KMS-11 (cell line): ENCODE measurements at regions not wholly inside any gene's neighbourhood (a gene's known extent, or its start where the extent isn't known, plus 50 kb on each side); places are given as distances from the start of the nearest gene placed in this dataset.

ENCODE experiments used
- H2AFZ ChIP-seq: fragments of 200-600 bp; sonication (generic); 2 replicates; pipeline ENCODE4 v1.6.1; 2016; ENCODE audit warnings: antibody characterized with exemption, mixed run types, low read depth
- H3K27ac ChIP-seq: fragments of 200-600 bp; sonication (generic); 2 replicates; pipeline ENCODE4 v1.6.1; 2016; ENCODE audit warnings: mild to moderate bottlenecking, mixed run types
- H3K27me3 ChIP-seq: fragments of 200-600 bp; sonication (generic); 2 replicates; pipeline ENCODE4 v1.6.1; 2017; ENCODE audit warnings: mild to moderate bottlenecking, low read depth, mixed run types, moderate library complexity; ENCODE audit not compliant: insufficient read depth
- H3K36me3 ChIP-seq: fragments of 200-600 bp; sonication (generic); 2 replicates; pipeline ENCODE4 v1.6.1; 2017; ENCODE audit warnings: mild to moderate bottlenecking, mixed run types; ENCODE audit not compliant: insufficient read depth
- H3K4me1 ChIP-seq: fragments of 200-600 bp; sonication (generic); 2 replicates; pipeline ENCODE4 v1.6.1; 2016; ENCODE audit warnings: mild to moderate bottlenecking, low read depth, mixed run types; ENCODE audit not compliant: poor library complexity, severe bottlenecking
- H3K4me2 ChIP-seq: fragments of 200-600 bp; sonication (generic); 2 replicates; pipeline ENCODE4 v1.7.0; 2016; ENCODE audit warnings: mild to moderate bottlenecking, mixed run types
- H3K4me3 ChIP-seq: fragments of 200-600 bp; sonication (generic); IDR thresholded peaks from 2 replicates; pipeline ENCODE4 v1.6.1; 2017; ENCODE audit warnings: low read depth, low read length, mixed read lengths; ENCODE audit not compliant: insufficient read depth
- H3K79me2 ChIP-seq: fragments of 200-600 bp; sonication (generic); 2 replicates; pipeline ENCODE4 v1.6.1; 2016; ENCODE audit warnings: low read depth, mixed run types; ENCODE audit not compliant: insufficient read depth
- H3K9ac ChIP-seq: fragments of 200-600 bp; sonication (generic); 2 replicates; pipeline ENCODE4 v1.6.1; 2016; ENCODE audit warnings: mild to moderate bottlenecking, mixed run types
- H4K20me1 ChIP-seq: fragments of 200-600 bp; sonication (generic); 2 replicates; pipeline ENCODE4 v1.6.1; 2016; ENCODE audit warnings: mild to moderate bottlenecking, mixed run types; ENCODE audit not compliant: insufficient read depth
- CTCF ChIP-seq: fragments of 200-600 bp; sonication (generic); conservative IDR thresholded peaks from 2 replicates; pipeline ENCODE4 v1.6.1; 2017; ENCODE audit warnings: low read depth, mild to moderate bottlenecking, antibody characterized with exemption, low read length, moderate library complexity, mixed read lengths

GRCh38 chr12:127024791-127025190 lies 1242.2 kb upstream of the TMEM132C start:
- Histone ChIP-seq H3K4me2 (no peak overlapping the region), H3K9ac (no peak overlapping the region), H3K27ac (no peak overlapping the region), H3K79me2 (no peaks in the 10 kb centered on the region), H3K4me1 (no peaks in the 10 kb centered on the region), H2AFZ (no peak overlapping the region), H3K36me3 (no peaks in the 10 kb centered on the region), H3K27me3 (no peaks in the 10 kb centered on the region), H3K4me3 (no peak overlapping the region), H4K20me1 (no peaks in the 10 kb centered on the region)
- no peak for TF ChIP-seq CTCF

DNA sequence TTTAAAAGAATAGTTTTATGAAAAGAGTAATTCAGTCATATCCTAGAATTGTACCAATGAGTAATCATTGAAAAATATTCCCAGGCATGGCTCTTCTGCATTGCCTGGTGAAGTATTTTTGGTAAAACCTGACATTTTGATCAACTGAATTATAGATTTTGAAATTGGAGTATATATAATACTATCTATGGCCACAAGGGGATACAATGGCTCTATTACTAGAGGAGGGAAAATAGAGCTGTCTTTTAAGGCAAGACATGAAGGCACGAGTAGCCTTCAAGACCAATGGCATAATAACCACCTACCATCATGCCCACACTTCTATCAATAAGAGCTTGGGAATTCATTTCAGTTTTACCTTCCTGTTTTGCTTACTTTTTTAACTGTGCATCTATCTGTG lies 1241.4 kb upstream of the TMEM132C start:
- no peaks in the 10 kb centered on the region for H3K27me3 ChIP-seq
- no peak overlapping the region for H3K27ac ChIP-seq
- TF ChIP-seq CTCF, result no peak
- H3K4me1 ChIP-seq, result no peaks in the 10 kb centered on the region
- H3K9ac ChIP-seq, result no peak overlapping the region
- H4K20me1 ChIP-seq, result no peaks in the 10 kb centered on the region
- no peak overlapping the region for H3K4me2 ChIP-seq
- H3K79me2 ChIP-seq, result no peaks in the 10 kb centered on the region
- H3K4me3 ChIP-seq, result no peak overlapping the region
- no peaks in the 10 kb centered on the region for H3K36me3 ChIP-seq
- H2AFZ ChIP-seq, result no peak overlapping the region

DNA sequence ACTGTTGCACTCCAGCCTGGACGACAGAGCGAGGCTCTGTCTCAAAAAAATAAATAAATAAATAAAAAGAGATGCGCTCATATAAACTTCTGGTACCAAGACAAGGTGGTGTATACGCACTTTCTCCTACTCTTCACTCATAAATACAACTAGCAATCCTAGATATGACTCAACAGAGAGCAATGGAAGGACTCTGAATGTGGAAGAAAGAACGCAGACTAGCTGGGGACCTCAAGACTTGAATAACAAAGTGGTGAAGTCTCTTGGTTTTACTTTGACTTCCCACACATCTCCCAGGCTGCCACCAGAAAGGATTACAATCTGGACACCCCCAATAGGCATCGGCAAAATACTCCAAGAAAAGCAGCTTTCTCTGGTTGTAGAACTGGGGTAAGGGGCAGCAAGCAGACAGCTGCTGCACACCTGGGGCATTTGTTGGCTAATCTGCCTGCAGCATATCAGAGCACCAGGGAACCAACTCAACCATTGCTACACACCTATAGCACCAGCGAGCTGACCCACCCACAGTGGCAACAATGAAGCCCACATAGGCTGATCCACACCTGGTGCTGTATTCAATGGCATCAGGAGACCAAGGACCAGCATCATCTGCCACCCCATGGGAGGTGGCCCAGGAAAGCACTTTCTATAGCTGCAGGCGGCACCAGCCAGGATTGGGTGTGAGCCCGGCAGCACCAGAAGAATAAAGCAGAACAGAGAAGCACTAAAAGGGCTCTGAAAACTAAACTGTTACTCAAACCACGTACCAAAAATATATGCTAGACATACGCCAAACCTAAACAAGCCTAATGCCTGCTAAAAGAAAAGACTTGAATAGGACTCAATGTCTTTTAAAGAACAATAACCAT lies 1231.7 kb upstream of the TMEM132C start:
- Histone ChIP-seq H3K27ac (no peak overlapping the region), H3K4me1 (no peaks in the 10 kb centered on the region), H3K4me3 (no peak overlapping the region), H3K4me2 (no peak overlapping the region), H3K36me3 (no peaks in the 10 kb centered on the region), H2AFZ (no peak overlapping the region), H3K27me3 (no peaks in the 10 kb centered on the region), H4K20me1 (no peaks in the 10 kb centered on the region), H3K79me2 (no peaks in the 10 kb centered on the region), H3K9ac (no peak overlapping the region)
- TF ChIP-seq CTCF, result no peak

- H4K20me1 ChIP-seq, result no peaks in the 10 kb centered on the region
- H3K9ac ChIP-seq, result no peak overlapping the region
- no peaks in the 10 kb centered on the region for H3K4me1 ChIP-seq
- H3K4me2 ChIP-seq, result no peak overlapping the region
- no peak for TF ChIP-seq CTCF
- no peak overlapping the region for H3K4me3 ChIP-seq
- H3K27ac ChIP-seq, result no peak overlapping the region
- no peaks in the 10 kb centered on the region for H3K79me2 ChIP-seq
- H3K36me3 ChIP-seq, result no peaks in the 10 kb centered on the region
- H2AFZ ChIP-seq, result no peak overlapping the region
- no peaks in the 10 kb centered on the region for H3K27me3 ChIP-seq
Measured at GRCh38 chr12:127038152-127038551, 1228.8 kb upstream of the TMEM132C start.
